B cell (primary cell): ENCODE measurements at regions not wholly inside any gene's neighbourhood (a gene's known extent, or its start where the extent isn't known, plus 50 kb on each side); places are given as distances from the start of the nearest gene placed in this dataset.

Source experiments
- ATAC-seq: fragments of 200-7000 bp; cut with Tn5 transposase; one replicate; pipeline ENCODE4 v1.10.0; 2021; ENCODE audit warnings: low read depth, mild to moderate bottlenecking, moderate number of reproducible peaks, moderate library complexity
- CTCF ChIA-PET: fragments of 350-600 bp; sonication (Branson Sonifier 250); formaldehyde crosslinking; loops from one replicate; lab custom pipeline; 2021; ENCODE audit warnings: antibody characterized with exemption, inconsistent platforms; lab: Charles Lee
- POLR2A ChIA-PET: fragments of 350-600 bp; sonication (Branson Sonifier 250); formaldehyde crosslinking; loops from one replicate; lab custom pipeline; 2021; ENCODE audit warnings: antibody characterized with exemption; lab: Charles Lee
- DNase-seq: peaks from one replicate; pipeline ENCODE4 v3.0.0; 2013
- H2AFZ ChIP-seq: 2 replicates; pipeline ENCODE4 v1.6.1; 2012; ENCODE audit warnings: mild to moderate bottlenecking, low read depth, low read length; ENCODE audit not compliant: insufficient read depth, poor library complexity, severe bottlenecking
- H3K27ac ChIP-seq, 2 donors: 1 replicate in 1 of 2; 2 replicates in 1 of 2; pipeline ENCODE4 v1.5.1; 2012 to 2013; ENCODE audit warnings: low read length in 2 of 2, mild to moderate bottlenecking in 2 of 2, moderate library complexity in 1 of 2
- H3K27me3 ChIP-seq, 4 experiments: fragments of 200-600 bp in 1 of 4; sonication (generic) in 1 of 4; replicated peaks in 1 of 4; 1 replicate in 2 of 4; 2 replicates in 2 of 4; pipeline versions ENCODE4 v1.6.1 to v1.7.0; 2013 to 2016; ENCODE audit warnings: low read length in 3 of 4, mild to moderate bottlenecking in 2 of 4, mixed read lengths in 1 of 4, moderate library complexity in 1 of 4; ENCODE audit not compliant: insufficient read depth in 4 of 4, control insufficient read depth in 3 of 4; ENCODE audit errors: control extremely low read depth in 1 of 4
- H3K36me3 ChIP-seq, 2 experiments: replicated peaks in 1 of 2; 1 replicate in 1 of 2; 2 replicates in 1 of 2; pipeline versions ENCODE4 v1.6.1 to v1.7.1; 2013; ENCODE audit warnings: low read length in 1 of 2; ENCODE audit not compliant: insufficient read depth in 2 of 2, control insufficient read depth in 1 of 2; ENCODE audit errors: control extremely low read depth in 1 of 2, extremely low read depth in 1 of 2
- H3K4me1 ChIP-seq, 2 donors: fragments of 200-600 bp in 1 of 2; sonication (generic) in 1 of 2; 1 replicate in 1 of 2; 2 replicates in 1 of 2; pipeline versions ENCODE4 v1.5.1 to v1.6.1; 2013 to 2017; ENCODE audit warnings: low read length in 2 of 2; ENCODE audit not compliant: control insufficient read depth in 2 of 2, insufficient read depth in 2 of 2
- H3K4me2 ChIP-seq: replicated peaks from 2 replicates; pipeline ENCODE3; 2012; ENCODE audit warnings: mild to moderate bottlenecking, low read depth, low read length; ENCODE audit not compliant: poor library complexity, severe bottlenecking
- H3K4me3 ChIP-seq, 5 experiments: fragments of 200-600 bp in 1 of 5; sonication (generic) in 1 of 5; 1 replicate in 3 of 5; 2 replicates in 2 of 5; pipeline versions ENCODE4 v1.5.1 to v1.7.0; 2011 to 2016; ENCODE audit warnings: low read length in 4 of 5, mild to moderate bottlenecking in 4 of 5, low read depth in 2 of 5, control low read depth in 1 of 5, moderate library complexity in 1 of 5; ENCODE audit not compliant: insufficient read depth in 1 of 5; ENCODE audit errors: control extremely low read depth in 1 of 5, extremely low read depth in 1 of 5
- H3K79me2 ChIP-seq: fragments of 200-600 bp; sonication (generic); one replicate; pipeline ENCODE4 v1.6.0; 2016; ENCODE audit warnings: low read length; ENCODE audit not compliant: control insufficient read depth, insufficient read depth
- H3K9ac ChIP-seq: fragments of 200-600 bp; sonication (generic); 2 replicates; pipeline ENCODE4 v1.6.1; 2017; ENCODE audit warnings: mild to moderate bottlenecking, low read length, moderate library complexity
- H3K9me3 ChIP-seq, 3 donors: one replicate each; pipeline versions ENCODE4 v1.6.1 to v1.7.1; 2013; ENCODE audit warnings: low read length in 2 of 3; ENCODE audit not compliant: control insufficient read depth in 2 of 3, insufficient read depth in 1 of 3; ENCODE audit errors: control extremely low read depth in 1 of 3
- H4K20me1 ChIP-seq: 2 replicates; pipeline ENCODE4 v1.6.0; 2012; ENCODE audit warnings: mild to moderate bottlenecking, low read length; ENCODE audit not compliant: insufficient read depth, control insufficient read depth, poor library complexity, severe bottlenecking
- H3K27ac Mint-ChIP-seq: one replicate; pipeline ENCODE4 v1.8.0; 2021; ENCODE audit warnings: mixed read lengths
- H3K27me3 Mint-ChIP-seq: one replicate; pipeline ENCODE4 v1.8.0; 2021; ENCODE audit warnings: mixed read lengths
- H3K4me1 Mint-ChIP-seq: one replicate; pipeline ENCODE4 v1.8.0; 2021; ENCODE audit warnings: mixed read lengths
- H3K4me3 Mint-ChIP-seq: one replicate; pipeline ENCODE4 v1.8.0; 2021; ENCODE audit warnings: mixed read lengths
- H3K9me3 Mint-ChIP-seq: one replicate; pipeline ENCODE4 v1.8.0; 2022; ENCODE audit warnings: mixed read lengths; ENCODE audit not compliant: insufficient read depth
- CTCF ChIP-seq: fragments of 200-600 bp; IDR thresholded peaks from one replicate; pipeline ENCODE4 v1.8.0; 2022; ENCODE audit warnings: antibody characterized with exemption, mild to moderate bottlenecking
- EZH2 ChIP-seq: IDR thresholded peaks from 2 replicates; pipeline ENCODE4 v1.6.1; 2012; ENCODE audit warnings: borderline replicate concordance, low read depth, mild to moderate bottlenecking, moderate library complexity, low read length; ENCODE audit not compliant: insufficient read depth, poor library complexity, severe bottlenecking
- WGBS: methylation state at CpG from one replicate; pipeline ENCODE4 v1.1.5; 2013; ENCODE audit warnings: missing lambda C conversion rate; ENCODE audit not compliant: insufficient coverage; 5-methylcytosine and 5-hydroxymethylcytosine counted together
- intact Hi-C: fragments of 100-400 bp; cut with micrococcal nuclease; formaldehyde crosslinking; loops from one replicate; pipeline ENCODE4 v1.10.0; 2022

DNA sequence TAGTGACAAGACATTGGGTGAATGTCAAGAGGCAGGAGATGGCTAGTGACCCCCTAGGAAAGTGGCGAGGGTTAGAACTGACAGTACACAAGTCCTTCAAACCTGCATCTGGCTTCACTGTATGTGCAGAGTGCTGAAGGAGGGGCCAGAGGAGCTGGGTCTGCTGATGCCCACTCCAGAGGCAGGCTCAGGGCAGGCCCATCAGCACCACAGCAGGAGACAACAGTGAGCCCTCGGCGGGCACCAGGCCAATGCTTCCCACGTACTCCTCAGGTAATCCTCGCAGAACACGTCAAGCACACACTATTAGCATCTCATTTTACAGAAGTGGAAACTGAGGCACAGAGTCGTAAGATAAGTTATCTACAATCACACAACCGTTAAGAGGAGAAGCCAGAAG is 76.1 kb upstream of the SH3PXD2B start:
- no peaks in the 10 kb centered on the region for H3K36me3 ChIP-seq
- no peaks in the 10 kb centered on the region for H3K9me3 Mint-ChIP-seq
- no peak for DNase-seq
- TF ChIP-seq EZH2 (no peak), CTCF (no peak)
- 90% methylated on average over 6 of the region's 8 CpGs for WGBS
- no peaks in the 10 kb centered on the region for H4K20me1 ChIP-seq
- no peaks in the 10 kb centered on the region for H3K79me2 ChIP-seq
- intact Hi-C loops: no loop called here
- H3K27ac Mint-ChIP-seq: no peak overlapping the region
- no peak overlapping the region for H3K9ac ChIP-seq
- H3K4me3 ChIP-seq: no peak overlapping the region
- peaks cover 0 to 5% (median 0%) of the 10 kb centered on the region in 4 experiments for H3K27me3 ChIP-seq
- no peak overlapping the region for H2AFZ ChIP-seq
- H3K27me3 Mint-ChIP-seq: peaks cover 27% of the 10 kb centered on the region
- no peaks in the 10 kb centered on the region for H3K4me1 ChIP-seq
- no peak overlapping the region for H3K27ac ChIP-seq
- ChIA-PET POLR2A (no interaction called here), CTCF (no interaction called here)
- no peak for ATAC-seq
- H3K4me3 Mint-ChIP-seq: no peak overlapping the region
- no peak overlapping the region for H3K4me2 ChIP-seq
- no peaks in the 10 kb centered on the region for H3K4me1 Mint-ChIP-seq
- peaks cover 0 to 5% (median 0%) of the 10 kb centered on the region in 3 donors for H3K9me3 ChIP-seq

DNA sequence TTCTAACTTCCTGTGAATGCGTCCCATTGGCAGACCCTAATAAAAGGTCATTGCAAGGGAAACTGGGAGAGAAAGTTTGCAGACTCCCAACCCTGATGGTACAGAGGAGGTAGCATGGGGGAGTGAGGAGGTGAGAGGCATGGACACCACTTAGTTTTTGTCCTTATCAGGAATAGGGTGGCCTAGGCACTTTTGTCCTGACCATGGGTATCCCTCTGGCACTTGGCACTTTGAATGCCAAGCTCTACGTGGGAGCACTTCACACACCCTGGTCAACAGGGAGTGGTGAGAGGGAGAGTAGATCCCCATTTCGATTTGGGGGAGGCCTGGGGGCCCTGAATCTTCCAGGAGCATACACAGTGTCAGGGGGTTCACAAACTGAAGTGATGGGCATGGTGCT is 75.6 kb upstream of the SH3PXD2B start:
- H3K27ac Mint-ChIP-seq: no peak overlapping the region
- POLR2A ChIA-PET: no interaction called here
- H3K27me3 ChIP-seq: peaks cover 0 to 5% (median 0%) of the 10 kb centered on the region in 4 experiments

More for the DNA sequence above, 75.6 kb upstream of the SH3PXD2B start:
- H3K9ac ChIP-seq: no peak overlapping the region
- WGBS: 64% methylated on average over 2 of the region's 3 CpGs
- ATAC-seq: no peak
- H3K79me2 ChIP-seq: no peaks in the 10 kb centered on the region
- intact Hi-C loops: no loop called here
- H2AFZ ChIP-seq: no peak overlapping the region
- peaks cover 0 to 5% (median 0%) of the 10 kb centered on the region in 3 donors for H3K9me3 ChIP-seq
- H3K4me3 ChIP-seq: no peak overlapping the region
- TF ChIP-seq EZH2: no peak
- no peak for TF ChIP-seq CTCF
- no peaks in the 10 kb centered on the region for H3K4me1 ChIP-seq
- Mint-ChIP-seq H3K4me3 (no peak overlapping the region), H3K27me3 (peaks cover 27% of the 10 kb centered on the region), H3K9me3 (no peaks in the 10 kb centered on the region), H3K4me1 (no peaks in the 10 kb centered on the region)
- CTCF ChIA-PET: interaction anchor here (0.6 kb wide), 1 partner anchor 984 kb away, joined by 3 read pairs; no protein-coding TSS in a partner anchor
- H3K36me3 ChIP-seq: no peaks in the 10 kb centered on the region
- no peak overlapping the region for H3K4me2 ChIP-seq
- H4K20me1 ChIP-seq: no peaks in the 10 kb centered on the region
- no peak for DNase-seq
- H3K27ac ChIP-seq: no peak overlapping the region
